Stimulated activated CD4-positive, alpha-beta T cell treated with anti-CD3 and anti-CD28 coated beads, Interleukin-4, amount 100 ng/mL, for 1 hour (primary cell): ENCODE measurements at regions not wholly inside any gene's neighbourhood (a gene's known extent, or its start where the extent isn't known, plus 50 kb on each side); places are given as distances from the start of the nearest gene placed in this dataset.
"Not testable (repeated sequence)": the region's sequence is repeated elsewhere in the genome, so short reads cannot be mapped to it uniquely, and the experiment has no call there.

Experiments used
- DNase-seq: peaks from one replicate; pipeline ENCODE4 v3.0.0-alpha.2; 2020

DNA sequence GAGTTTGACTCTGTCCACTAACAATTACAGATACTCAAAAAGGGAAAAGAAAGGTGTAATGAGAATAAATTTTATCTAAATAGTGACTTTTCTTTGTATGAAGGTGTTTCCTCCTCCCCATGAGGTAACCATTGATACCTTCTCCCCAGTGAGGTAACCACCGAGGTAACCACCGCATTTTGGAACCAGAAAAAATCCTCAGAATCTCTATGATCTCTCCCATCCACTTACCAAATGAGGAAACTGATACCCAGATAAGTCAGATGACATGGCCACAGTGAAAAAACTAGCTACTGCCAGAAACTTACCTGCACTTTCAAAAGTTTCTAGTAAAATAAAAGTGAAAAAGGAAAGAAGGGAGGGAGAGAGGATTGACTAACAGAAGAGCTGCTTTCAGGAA, 124.0 kb upstream of the FNDC3A start:
- no peak for DNase-seq

DNA sequence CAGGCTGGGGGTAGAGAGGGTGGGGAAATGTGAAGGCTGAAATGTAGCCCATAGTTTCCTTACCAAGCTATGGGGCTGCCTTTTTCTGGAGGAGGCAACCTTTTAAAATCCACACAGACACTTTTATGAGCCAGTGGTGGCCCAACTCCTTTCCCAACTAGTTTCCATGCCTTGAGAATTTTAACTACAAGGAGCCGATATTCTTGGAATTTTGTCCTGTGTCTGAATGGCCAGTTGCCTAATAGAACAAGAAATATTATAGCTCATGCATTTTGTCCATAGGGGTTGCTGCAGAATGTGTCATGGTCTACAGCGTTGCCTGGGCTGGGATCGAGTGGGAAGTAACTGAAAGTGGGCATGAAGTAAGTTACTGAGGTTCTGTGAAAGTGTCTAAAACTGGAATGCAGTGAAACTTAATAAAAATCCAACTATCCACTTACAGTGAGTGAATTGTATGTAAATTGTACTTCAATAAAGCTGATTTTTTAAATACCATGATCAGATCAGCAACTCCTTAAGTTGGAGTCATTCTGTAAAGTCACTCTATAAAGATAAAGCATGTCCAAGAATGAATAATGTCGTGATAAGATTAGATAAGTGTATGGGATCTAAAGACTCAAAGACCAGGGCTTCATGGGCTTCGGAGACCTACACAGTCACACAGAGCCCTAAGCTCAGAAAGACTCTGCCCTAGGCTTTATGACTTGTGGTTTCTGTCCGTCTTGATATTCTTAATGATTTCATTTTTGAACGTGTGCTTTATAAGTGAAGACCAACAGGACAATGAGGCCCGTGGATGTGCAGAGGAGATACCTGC, 122.6 kb upstream of the FNDC3A start:
- no peak for DNase-seq

DNA sequence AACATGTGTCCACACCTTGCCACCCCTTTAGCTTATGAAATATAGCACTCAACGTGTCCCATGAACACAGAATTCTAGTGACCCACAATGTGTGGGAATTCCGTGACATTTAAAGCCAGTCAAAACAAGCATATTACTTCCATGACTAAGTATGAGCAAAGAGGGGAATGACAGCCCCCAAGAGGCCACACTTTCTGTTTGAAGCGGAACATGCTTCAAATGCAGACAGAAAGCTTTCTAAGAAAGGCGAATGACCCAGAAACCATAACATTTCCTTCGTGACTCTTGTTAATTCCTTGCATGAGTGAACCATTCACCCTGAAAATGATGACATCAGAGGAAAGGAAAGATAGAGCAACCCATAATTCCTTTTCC, 122.0 kb upstream of the FNDC3A start:
- no peak for DNase-seq

DNA sequence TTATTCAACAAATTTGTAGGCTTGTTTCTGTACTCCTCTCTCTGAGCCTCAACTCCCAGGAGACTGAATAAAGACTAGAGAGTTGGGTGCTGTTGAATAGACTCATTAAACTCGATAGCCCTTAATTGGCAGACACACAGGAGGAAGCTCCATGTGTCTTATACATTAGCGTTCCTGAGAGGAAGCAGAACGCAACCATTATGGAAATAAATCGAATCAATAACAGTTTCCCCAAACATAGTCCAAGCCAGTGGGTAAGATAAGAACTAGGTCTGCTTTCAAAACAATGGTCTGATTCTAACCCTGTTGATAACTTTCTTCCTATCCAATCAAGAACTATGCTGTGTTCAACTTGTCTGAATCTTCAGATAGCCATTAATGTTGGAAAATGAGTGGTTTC, 118.1 kb upstream of the FNDC3A start:
- no peak for DNase-seq

DNA sequence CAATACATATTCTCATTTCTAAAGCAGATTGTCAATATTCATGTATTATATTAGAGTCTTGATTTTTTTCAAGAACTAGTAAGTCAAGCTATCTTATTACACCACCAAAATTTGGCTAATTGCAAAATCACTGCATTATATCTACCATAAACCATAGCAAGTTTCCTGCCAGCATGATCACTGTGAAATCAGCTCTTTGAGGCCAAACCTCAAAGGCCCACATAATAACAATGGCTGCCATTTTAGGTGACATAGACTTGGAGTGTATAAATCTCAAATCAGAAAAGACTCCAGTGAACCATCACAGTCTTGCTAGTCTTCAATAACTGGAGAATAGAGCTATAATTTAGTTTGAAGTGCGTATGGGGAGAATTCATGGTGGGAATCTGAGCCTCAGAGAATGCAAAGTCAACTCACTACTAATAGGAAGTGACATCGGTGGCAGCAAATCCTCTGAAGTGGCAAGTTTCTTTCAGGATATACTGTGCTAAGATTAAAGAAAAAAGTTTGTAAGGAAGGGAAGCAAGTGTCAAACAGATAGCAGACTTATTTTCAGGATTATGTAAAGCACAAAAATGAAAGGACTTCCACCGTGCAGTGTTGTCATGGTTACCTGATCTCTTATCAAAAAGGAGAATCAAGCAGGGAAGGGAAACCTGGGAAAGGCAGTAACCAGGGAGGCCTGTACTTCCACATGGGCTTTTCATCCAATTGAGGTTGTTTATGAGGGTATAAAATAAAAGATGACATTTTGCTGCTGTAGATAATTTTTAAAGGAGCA, 117.4 kb upstream of the FNDC3A start:
- DNase-seq: no peak

DNA sequence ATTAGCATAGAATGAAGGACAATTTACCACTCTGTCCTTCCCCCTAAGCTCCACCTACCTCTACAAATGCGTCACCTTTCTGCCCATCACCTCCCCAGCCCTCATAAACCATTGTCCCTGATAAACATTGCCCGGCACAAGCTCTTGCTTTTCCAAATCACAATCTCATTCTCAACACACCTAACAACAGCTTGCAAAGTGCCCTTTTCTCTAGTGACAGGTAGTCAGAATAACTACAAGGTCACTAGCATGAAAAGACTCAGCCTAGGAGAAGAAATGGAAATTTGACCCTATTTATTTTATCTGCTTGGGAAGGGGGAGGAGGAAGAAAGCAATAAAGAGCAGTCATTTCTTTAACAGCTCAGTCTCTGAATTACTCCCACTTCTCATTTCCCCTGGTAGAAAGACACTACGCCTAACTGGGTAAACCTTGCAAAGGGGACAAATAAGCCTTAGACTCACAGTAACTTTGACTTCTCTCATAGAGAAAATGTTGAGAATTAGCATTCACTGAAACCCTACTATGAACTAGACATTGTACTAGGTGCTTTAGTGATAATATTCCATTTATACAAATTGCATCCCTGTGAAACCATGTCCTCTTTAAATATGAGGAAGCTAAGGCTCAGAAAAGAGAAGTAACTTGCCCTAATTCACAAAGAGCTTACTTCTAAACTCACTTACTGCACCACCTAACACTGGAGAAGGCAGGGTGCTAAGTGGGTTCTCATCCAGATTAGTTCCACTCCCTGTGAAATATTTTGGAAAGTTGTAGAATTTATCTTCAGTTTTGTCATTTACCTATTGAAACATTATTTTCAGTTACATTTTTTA, 116.2 kb upstream of the FNDC3A start:
- no peak for DNase-seq

DNA sequence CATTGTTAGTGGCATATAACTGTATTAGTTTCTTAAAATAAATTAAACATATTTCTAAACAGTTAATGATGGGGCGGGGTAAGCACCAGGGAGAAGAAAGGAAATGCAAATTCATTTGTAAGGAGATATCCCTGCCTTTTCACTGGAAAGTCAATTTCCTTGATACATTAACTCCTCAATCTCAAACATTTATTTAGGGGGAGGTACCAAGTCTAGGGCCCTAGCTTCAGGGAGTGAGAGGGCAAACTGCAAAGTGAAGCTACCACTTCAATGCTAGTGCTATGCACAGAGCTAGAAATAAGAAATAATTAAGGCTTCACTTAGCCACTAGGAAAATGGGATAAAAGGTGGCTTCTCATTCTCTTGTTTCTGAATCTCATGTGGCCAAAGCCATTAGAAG, 115.3 kb upstream of the FNDC3A start:
- no peak for DNase-seq

DNA sequence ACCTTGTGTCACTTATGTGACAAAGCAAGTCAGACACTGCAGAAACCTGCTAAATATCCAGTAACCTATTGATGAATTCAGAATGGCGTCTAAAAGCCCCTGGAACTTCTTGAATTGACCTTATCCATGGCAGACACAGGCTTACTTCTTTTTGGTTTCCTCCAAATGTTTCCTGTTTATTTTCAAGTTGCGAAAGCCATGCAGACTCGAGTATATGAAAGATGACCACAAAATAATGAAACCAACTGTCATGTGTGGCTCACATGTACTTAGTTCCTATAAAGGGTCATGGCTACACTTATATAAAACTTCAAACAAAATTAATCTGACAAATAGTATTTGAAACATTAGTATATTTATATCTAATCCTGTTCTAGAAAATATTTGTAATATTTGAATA, 113.1 kb upstream of the FNDC3A start:
- DNase-seq: no peak

DNA sequence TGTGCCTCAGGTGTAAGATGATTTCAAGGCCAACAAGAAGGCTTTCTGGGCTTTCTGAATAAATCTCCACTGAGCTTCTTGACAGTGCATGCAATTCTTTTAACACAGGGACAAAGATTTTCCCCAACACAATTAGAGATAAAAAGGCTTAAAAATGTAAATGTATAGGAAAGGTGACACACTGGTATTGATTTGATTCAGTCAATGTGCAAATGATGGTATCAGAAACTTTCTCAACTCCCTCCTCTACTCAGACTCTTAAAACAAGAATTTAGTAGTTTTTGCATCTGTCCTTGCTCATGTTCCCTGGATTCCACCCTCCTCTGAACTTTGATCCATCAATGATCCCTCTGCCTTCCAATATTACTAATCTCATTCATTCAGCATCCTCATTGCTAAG, 111.6 kb upstream of the FNDC3A start:
- no peak for DNase-seq

DNA sequence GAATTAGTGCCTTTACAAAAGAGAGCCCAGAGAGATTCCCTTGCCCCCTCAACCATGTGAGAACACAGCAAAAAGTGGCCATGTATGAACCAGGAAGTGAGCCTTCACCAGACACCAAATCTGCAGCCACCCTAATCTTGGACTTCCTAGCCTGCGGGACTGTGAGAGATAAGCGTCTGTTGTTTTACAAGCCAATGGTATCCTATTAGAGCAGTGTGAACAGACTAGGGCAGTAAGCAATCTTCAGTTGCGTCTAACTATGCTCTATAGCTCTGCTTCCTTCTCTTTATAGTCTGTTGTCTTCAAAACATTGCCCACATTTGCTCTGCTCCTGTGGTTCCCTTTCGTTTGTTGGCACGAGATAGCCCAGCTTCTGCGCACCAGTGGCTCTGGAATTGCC, 109.5 kb upstream of the FNDC3A start:
- no peak for DNase-seq

DNA sequence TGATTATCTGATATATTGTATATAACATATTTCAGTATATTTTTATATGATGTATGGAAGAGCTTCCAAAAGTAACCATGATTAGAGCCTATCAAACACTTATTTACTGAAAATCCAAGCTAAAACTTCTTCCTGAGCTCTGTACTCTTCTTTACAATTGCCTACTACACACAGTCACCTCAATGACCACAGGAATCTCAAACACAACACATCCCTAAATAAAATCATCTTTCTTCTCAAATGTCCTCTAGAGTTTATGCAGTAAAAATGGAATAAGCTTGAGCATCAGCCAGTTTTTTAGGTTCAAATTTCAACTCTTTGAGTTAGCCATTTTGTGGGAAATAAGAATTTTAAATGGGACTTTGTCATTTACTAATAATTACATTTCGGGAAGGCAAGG, 102.6 kb upstream of the FNDC3A start:
- DNase-seq: no peak

DNA sequence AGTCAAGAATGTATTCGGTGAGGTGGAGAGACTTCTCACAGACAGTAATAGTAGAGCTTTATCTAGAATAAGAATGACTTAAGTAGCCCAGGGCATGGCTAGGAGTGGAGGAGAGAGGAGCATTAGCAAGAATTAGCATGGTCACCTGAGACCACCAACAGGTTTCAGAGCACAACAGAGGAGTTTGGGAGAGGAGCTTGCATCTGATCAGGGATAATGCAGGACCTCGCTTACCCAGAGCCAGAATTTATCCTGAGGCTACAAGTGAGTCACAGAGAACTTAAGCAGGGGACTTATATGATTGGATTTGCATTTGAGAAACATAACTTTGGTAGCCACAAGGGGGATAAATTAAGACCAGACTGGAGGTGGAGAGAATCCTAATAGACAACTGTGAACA, 102.1 kb upstream of the FNDC3A start:
- no peak for DNase-seq

DNA sequence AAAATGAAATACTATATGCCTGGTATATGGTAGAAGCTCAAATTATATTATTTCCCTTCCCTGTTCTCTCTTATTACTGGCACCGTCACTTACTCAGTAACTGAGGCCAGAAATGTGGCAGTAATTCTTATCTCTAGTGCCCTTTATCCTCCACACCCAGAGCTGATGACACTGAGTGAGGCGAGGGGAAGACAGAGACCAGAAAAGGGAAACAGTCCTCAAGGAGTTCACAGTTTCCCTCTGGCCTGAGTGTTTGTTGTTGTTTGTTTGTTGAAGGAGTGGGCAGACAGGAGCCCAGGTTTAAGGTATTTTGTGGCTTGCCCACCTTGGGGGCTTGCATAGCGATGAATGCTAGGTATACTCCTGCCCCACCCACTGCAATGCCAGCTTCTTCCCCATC, 101.5 kb upstream of the FNDC3A start:
- DNase-seq: no peak

DNA sequence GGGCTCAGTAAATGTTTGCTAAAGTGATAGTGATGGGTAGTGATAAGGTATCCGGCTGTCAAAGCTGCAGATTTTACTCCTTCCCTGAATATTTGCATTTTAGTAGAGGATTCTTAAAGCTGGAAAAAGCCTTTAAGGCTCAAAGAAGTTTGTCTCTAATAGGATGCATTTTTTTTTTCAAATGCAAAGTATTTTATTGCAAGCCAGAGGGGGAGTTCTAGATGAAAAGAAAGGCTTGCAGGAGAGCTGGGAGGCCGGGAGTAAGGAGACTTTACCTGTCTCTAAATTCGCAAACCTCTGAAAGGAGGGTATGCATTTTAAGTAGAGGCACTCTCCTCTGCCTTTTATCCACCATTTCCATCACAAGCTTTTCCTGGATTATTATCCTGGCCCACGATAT, 100.7 kb upstream of the FNDC3A start:
- DNase-seq: no peak

DNA sequence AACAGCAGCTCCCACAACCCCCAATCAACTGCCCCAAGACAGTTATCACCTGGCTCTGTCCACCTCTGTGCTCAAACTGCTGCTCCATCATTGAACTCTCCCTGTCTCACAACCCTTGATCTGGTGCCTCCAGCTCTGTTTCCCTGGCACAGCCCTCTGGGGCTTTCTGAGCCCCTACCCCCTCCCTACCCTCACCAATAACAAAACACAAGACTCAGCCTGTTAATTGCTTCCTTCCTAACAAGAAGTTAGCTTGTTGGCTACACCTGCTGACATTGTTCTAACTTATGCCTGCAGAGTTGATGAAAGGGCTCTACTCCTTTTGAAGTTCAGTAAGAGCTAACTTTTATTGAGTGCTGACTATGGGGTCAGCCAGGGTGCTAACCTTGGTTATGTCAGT, 99.4 kb upstream of the FNDC3A start:
- no peak for DNase-seq

DNA sequence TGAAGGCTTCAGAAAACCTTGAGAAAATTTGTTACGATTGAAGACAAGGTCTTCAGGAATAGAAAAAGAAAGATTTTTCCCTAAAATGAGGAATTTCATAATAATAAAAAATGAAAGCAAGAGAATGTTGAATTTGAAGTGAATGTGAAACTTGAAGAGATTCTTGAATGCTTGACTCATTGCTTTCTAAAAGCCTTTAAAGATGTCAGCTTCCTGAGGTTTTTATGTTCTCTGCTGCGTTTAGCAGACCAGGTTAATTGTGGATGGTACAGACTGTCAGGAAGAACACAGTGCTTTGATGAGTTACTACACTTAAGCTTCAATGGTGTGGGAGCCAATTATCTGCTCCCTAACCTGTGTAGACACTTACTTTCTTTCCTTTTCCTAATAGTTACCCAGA, 96.3 kb upstream of the FNDC3A start:
- DNase-seq: no peak

DNA sequence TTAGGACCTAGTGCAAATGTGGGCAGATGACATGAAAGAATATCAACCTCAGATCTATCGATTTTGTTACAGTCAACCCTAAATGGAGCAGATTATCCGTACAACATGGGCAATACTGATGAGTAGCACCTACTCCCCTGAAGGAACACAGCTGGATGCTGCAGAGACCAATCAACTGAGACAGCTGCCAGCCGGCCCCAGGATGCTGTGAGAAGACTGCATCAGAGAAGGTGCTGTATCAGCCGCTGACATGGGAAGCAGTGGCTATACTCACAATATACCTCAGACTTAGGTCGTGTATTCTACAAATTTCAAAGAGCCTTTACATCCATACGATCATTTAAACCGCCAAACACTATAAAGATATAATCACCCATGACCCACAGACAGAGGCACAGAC, 95.9 kb upstream of the FNDC3A start:
- no peak for DNase-seq

DNA sequence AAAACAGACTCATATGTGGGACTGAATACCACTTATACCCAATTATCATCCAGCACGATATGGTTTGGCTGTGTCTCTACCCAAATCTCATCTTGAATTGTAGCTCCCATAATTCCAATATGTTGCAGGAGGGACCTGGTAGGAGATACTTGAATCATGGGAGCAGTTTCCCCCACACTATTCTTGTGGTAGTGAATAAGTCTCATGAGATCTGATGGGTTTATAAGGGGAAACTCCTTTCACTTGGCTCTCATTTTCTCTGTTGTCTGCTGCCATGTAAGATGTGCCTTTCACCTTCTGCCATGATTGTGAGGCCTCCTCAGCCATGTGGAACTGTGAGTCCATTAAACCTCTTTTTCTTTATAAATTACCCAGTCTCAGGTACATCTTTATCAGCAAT, 91.9 kb upstream of the FNDC3A start:
- not testable (repeated sequence) for DNase-seq

DNA sequence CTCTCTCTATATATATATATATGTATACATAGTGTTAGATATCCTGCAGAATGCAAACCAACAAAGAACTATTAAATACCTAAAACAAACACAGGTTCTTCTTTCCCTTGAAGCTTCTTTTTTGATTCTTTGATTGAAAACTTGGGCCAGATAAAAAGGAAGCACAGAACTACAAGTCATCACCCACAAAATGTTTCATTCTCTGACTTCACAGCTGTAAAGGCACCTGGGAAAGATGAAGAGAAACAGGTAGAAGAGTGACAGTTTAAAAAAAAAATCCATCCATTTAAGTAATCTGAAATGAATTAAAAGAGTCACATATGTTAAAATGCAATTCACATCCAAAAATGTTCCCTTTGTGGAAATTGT, 90.7 kb upstream of the FNDC3A start:
- DNase-seq: no peak

DNA sequence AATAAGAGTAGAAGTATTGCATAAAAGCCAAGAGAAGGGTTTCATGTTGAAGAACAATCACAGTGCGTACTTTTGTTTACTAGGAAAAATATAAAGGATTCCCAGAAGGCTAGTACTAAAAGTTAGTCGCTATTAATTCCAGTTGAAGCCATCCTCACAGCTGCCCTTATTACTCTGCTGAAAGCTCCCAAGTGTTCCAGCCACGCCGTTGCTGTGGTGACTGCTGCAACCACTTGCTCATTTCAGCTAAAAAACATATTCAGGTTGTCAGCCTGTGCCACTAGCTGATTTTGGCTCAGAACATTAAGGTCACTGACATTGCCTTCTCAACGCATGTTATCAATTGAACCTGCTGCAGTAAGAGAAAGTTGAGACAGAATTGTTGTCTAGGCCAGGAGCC, 87.1 kb upstream of the FNDC3A start:
- no peak for DNase-seq

DNA sequence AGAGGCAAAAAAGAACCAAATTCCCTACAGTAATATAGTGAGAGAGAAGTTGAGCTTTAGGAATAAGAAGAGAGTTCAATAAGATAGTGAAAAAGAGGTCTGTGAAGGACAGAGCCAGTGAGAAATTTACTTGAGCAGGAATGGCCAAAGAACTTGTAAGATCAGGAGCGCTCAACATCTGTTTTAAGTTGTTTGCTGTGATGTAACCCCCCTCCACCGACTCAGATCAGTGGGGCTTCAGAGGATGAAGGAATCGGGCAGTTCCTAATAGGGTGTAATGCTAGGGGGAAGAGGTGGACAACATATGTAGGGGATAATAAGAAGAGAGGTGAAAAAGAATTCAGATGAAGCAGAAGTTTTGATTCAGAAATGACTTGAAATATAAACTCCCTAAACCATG, 85.3 kb upstream of the FNDC3A start:
- DNase-seq: no peak

DNA sequence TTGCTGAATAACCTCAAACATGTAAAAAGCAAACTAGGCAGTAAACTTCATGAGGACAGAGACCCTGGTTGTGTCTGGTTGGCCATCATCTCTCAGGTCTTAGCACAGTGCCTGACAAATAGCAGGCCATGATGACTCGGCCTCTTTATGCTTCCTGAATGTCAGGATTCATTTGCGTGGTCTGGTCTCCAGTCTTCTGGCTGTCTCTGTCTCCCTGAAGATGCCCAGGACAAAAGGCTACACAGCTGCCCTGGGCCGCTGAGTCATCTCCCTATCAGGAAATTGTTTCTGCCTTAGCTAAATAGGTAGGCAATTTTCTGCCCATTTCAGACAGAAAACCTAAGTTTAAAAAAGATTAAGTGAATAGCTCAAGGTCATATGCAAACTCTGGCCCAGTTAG, 84.1 kb upstream of the FNDC3A start:
- no peak for DNase-seq

DNA sequence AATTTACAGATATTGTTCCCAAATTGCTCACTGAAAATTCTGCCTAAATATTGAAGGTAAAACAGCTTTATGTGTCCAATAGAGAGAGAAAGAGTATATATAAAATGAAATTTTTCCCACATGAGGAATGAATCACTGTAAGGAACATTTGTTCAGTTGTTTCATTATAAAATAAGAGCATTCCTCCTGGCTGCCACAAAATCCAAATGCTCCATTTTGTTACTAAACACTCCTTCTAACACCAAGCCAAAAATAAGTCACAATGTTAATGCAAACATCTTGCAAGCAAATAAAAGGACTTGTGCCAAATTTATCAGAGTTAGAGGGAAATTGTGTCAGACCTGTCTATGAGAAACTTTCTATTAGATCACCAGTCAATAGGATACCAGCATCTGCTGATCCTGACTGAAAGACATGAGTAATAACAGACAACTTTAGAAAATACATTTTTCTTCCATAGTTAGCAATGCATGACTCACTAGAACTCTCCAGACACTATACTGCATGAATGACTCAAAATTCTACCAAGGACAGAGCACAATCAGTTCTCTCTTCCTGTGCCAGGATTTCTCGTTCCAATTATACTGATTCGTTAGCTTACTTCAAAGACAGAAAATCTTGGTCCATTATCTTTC, 83.5 kb upstream of the FNDC3A start:
- no peak for DNase-seq
